MV-4-11 (cell line): ENCODE measurements at regions not wholly inside any gene's neighbourhood (a gene's known extent, or its start where the extent isn't known, plus 50 kb on each side); places are given as distances from the start of the nearest gene placed in this dataset.
"Not testable (repeated sequence)": the region's sequence is repeated elsewhere in the genome, so short reads cannot be mapped to it uniquely, and the experiment has no call there.

Experiments used
- DNase-seq: peaks from one replicate; lab custom pipeline; 2025; lab: John Stamatoyannopoulos, UW

GRCh38 chr5:67636850-67637524 lies 440.4 kb upstream of the CD180 start:
- no peak for DNase-seq

- peak; percentile 1 for DNase-seq
Observed at GRCh38 chr5:67636091-67636490, 439.5 kb upstream of the CD180 start.

- DNase-seq: not testable (repeated sequence)
Observed at GRCh38 chr5:67627079-67627478, 430.5 kb upstream of the CD180 start.

- no peak for DNase-seq
Observed at GRCh38 chr5:67623078-67623477, 426.5 kb upstream of the CD180 start.

- DNase-seq: peak; percentile 43
Observed at GRCh38 chr5:67620424-67621397, 424.1 kb upstream of the CD180 start.

- DNase-seq: no peak
Observed at GRCh38 chr5:67619636-67620035, 423.0 kb upstream of the CD180 start.

GRCh38 chr5:67619235-67619634 lies 422.6 kb upstream of the CD180 start:
- no peak for DNase-seq

- no peak for DNase-seq
Observed at GRCh38 chr5:67617051-67617450, 420.5 kb upstream of the CD180 start.

GRCh38 chr5:67612961-67613360 lies 416.4 kb upstream of the CD180 start:
- no peak for DNase-seq

GRCh38 chr5:67610186-67610912 lies 413.8 kb upstream of the CD180 start:
- no peak for DNase-seq

GRCh38 chr5:67607958-67608357 lies 411.4 kb upstream of the CD180 start:
- DNase-seq: no peak

GRCh38 chr5:67606586-67606947 lies 410.0 kb upstream of the CD180 start:
- no peak for DNase-seq

GRCh38 chr5:67605730-67606585 lies 409.4 kb upstream of the CD180 start:
- DNase-seq: no peak

GRCh38 chr5:67591491-67591890 lies 394.9 kb upstream of the CD180 start:
- DNase-seq: no peak

GRCh38 chr5:67588389-67588788 lies 391.8 kb upstream of the CD180 start:
- DNase-seq: no peak

GRCh38 chr5:67581203-67581602 lies 384.6 kb upstream of the CD180 start:
- DNase-seq: peak; percentile 18

GRCh38 chr5:67578011-67578410 lies 381.4 kb upstream of the CD180 start:
- no peak for DNase-seq

- DNase-seq: no peak
Observed at GRCh38 chr5:67577424-67577823, 380.8 kb upstream of the CD180 start.

GRCh38 chr5:67576112-67576511 lies 379.5 kb upstream of the CD180 start:
- DNase-seq: no peak

- DNase-seq: no peak
Observed at GRCh38 chr5:67575087-67575486, 378.5 kb upstream of the CD180 start.

- no peak for DNase-seq
Observed at GRCh38 chr5:67561151-67561932, 364.7 kb upstream of the CD180 start.
